WERI-Rb-1 (cell line): ENCODE measurements at regions not wholly inside any gene's neighbourhood (a gene's known extent, or its start where the extent isn't known, plus 50 kb on each side); places are given as distances from the start of the nearest gene placed in this dataset.

Experiments
- DNase-seq: peaks from one replicate; pipeline ENCODE4 v3.0.0-alpha.2; 2020
- H3K27ac ChIP-seq: fragments of 250-450 bp; sonication (Bioruptor Pico); 2 replicates; pipeline ENCODE4 v1.5.1; 2020; ENCODE audit warnings: mild to moderate bottlenecking, moderate library complexity
- H3K27me3 ChIP-seq: fragments of 250-450 bp; sonication (Bioruptor Pico); 2 replicates; pipeline ENCODE4 v1.5.1; 2021; ENCODE audit warnings: mild to moderate bottlenecking, low read depth, moderate library complexity; ENCODE audit not compliant: insufficient read depth, severe bottlenecking
- H3K36me3 ChIP-seq: fragments of 250-450 bp; sonication (Bioruptor Pico); 2 replicates; pipeline ENCODE4 v1.5.1; 2020; ENCODE audit warnings: mild to moderate bottlenecking, moderate library complexity
- H3K4me3 ChIP-seq: 2 replicates; pipeline ENCODE4 v1.5.1; 2011; ENCODE audit warnings: low read depth, mild to moderate bottlenecking, control low read depth, low read length
- H3K9me3 ChIP-seq: fragments of 250-450 bp; sonication (Bioruptor Pico); 2 replicates; pipeline ENCODE4 v1.5.1; 2021; ENCODE audit warnings: mild to moderate bottlenecking, moderate library complexity; ENCODE audit not compliant: severe bottlenecking
- TF ChIP-seq, protein P1 (sequence below): IDR thresholded peaks from 2 replicates; pipeline ENCODE4 v1.5.1; 2011; ENCODE audit warnings: low read depth, mild to moderate bottlenecking, control low read depth, inconsistent platforms, low read length

- TF ChIP-seq, protein P1, sequence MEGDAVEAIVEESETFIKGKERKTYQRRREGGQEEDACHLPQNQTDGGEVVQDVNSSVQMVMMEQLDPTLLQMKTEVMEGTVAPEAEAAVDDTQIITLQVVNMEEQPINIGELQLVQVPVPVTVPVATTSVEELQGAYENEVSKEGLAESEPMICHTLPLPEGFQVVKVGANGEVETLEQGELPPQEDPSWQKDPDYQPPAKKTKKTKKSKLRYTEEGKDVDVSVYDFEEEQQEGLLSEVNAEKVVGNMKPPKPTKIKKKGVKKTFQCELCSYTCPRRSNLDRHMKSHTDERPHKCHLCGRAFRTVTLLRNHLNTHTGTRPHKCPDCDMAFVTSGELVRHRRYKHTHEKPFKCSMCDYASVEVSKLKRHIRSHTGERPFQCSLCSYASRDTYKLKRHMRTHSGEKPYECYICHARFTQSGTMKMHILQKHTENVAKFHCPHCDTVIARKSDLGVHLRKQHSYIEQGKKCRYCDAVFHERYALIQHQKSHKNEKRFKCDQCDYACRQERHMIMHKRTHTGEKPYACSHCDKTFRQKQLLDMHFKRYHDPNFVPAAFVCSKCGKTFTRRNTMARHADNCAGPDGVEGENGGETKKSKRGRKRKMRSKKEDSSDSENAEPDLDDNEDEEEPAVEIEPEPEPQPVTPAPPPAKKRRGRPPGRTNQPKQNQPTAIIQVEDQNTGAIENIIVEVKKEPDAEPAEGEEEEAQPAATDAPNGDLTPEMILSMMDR = no peak
- DNase-seq = no peak
- no peak overlapping the region for H3K27ac ChIP-seq
- H3K9me3 ChIP-seq = no peaks in the 10 kb centered on the region
- no peaks in the 10 kb centered on the region for H3K36me3 ChIP-seq
- no peaks in the 10 kb centered on the region for H3K27me3 ChIP-seq
- no peak overlapping the region for H3K4me3 ChIP-seq
These were observed 84.7 kb downstream of the RBBP6 start for GRCh38 chr16:24624102-24624501.

- no peak for DNase-seq
- Histone ChIP-seq H3K9me3 (peaks cover 2% of the 10 kb centered on the region), H3K27me3 (no peaks in the 10 kb centered on the region), H3K27ac (no peak overlapping the region), H3K36me3 (no peaks in the 10 kb centered on the region), H3K4me3 (no peak overlapping the region)
- TF ChIP-seq, protein P1 = no peak
These were observed 86.9 kb downstream of the RBBP6 start for GRCh38 chr16:24626256-24626655.

DNA sequence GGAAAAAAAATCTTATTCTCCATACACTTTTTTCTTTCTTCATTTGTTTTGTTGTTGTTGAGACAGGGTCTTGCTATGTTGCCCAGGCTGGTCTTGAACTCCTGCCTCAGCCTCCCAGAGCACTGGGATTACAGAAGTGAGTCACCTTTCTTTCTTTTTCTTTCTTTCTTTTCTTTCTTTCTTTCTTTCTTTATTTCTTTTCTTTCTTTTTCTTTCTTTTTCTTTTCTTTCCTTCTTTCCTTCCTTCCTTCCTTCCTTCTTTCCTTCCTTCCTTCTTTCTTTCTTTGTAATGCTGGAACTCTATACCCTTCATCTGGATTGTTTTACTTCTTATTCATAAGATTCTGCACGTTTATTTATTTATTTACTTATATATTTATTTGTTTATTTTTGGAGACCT, 94.5 kb upstream of the TNRC6A start:
- Histone ChIP-seq H3K27me3 (no peaks in the 10 kb centered on the region), H3K4me3 (no peak overlapping the region), H3K9me3 (peaks cover 2% of the 10 kb centered on the region), H3K36me3 (no peaks in the 10 kb centered on the region), H3K27ac (no peak overlapping the region)
- DNase-seq = no peak
- TF ChIP-seq, protein P1 = no peak

GRCh38 chr16:24635900-24636610, 93.4 kb upstream of the TNRC6A start:
- no peak overlapping the region for H3K27ac ChIP-seq
- H3K27me3 ChIP-seq = no peaks in the 10 kb centered on the region
- no peak for DNase-seq
- H3K4me3 ChIP-seq = no peak overlapping the region
- no peaks in the 10 kb centered on the region for H3K36me3 ChIP-seq
- no peaks in the 10 kb centered on the region for H3K9me3 ChIP-seq
- TF ChIP-seq, protein P1 = no peak

GRCh38 chr16:24639769-24640168, 89.7 kb upstream of the TNRC6A start:
- Histone ChIP-seq H3K9me3 (no peaks in the 10 kb centered on the region), H3K27ac (no peak overlapping the region), H3K36me3 (no peaks in the 10 kb centered on the region; the same call in 1 of the 2 replicates), H3K4me3 (no peak overlapping the region), H3K27me3 (no peaks in the 10 kb centered on the region)
- no peak for DNase-seq
- TF ChIP-seq, protein P1 = no peak

DNA sequence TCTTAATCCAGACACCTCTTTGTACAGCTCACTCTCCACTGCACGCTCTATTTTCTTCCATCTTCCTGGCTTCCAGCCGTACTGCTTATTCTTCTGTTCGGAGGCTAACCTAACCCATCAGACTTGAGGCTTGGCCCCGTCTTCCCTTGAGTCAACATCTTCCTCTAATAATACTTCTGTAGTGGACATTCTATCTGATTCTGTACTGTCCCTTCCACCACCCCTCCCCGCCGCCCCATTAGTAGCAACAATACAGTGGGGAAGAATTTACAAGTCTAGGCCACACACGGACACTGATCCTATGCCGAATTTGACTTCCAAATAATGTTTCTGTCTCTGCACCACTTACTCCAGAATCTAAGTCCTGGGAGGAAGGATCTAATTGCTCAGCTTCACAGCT, 86.0 kb upstream of the TNRC6A start:
- TF ChIP-seq, protein P1 = no peak
- no peaks in the 10 kb centered on the region for H3K27me3 ChIP-seq
- no peak overlapping the region for H3K27ac ChIP-seq
- H3K4me3 ChIP-seq = no peak overlapping the region
- DNase-seq = no peak
- H3K36me3 ChIP-seq = no peaks in the 10 kb centered on the region; the same call in 1 of the 2 replicates
- H3K9me3 ChIP-seq = peaks cover 3% of the 10 kb centered on the region
